Endometrial microvascular endothelial cells (primary cell): ENCODE measurements at regions not wholly inside any gene's neighbourhood (a gene's known extent, or its start where the extent isn't known, plus 50 kb on each side); places are given as distances from the start of the nearest gene placed in this dataset.
"Not testable (repeated sequence)": the region's sequence is repeated elsewhere in the genome, so short reads cannot be mapped to it uniquely, and the experiment has no call there.

ENCODE experiments used
- in situ Hi-C: cut with HindIII; loops from 2 replicates; pipeline ENCODE4 v1.10.0; 2017; ENCODE audit warnings: low sequenced_read_pairs, low pct_unique_long_range_greater_than_20kb; ENCODE audit errors: inconsistent ontology term

- in situ Hi-C loops, result no loop called here
Measured at GRCh38 chr16:66254751-66255150, 111.7 kb upstream of the CDH5 start.

- in situ Hi-C loops, result no loop called here
Measured at GRCh38 chr16:66254106-66254505, 112.4 kb upstream of the CDH5 start.

GRCh38 chr16:66251476-66252160 lies 114.9 kb upstream of the CDH5 start:
- in situ Hi-C loops, result no loop called here

GRCh38 chr16:66250686-66251431 lies 115.6 kb upstream of the CDH5 start:
- in situ Hi-C loops, result no loop called here

- in situ Hi-C loops, result no loop called here
Measured at GRCh38 chr16:66247516-66248481, 118.7 kb upstream of the CDH5 start.

GRCh38 chr16:66245868-66246267 lies 120.6 kb upstream of the CDH5 start:
- in situ Hi-C loops, result no loop called here

GRCh38 chr16:66245072-66245471 lies 121.4 kb upstream of the CDH5 start:
- in situ Hi-C loops, result no loop called here

- in situ Hi-C loops, result no loop called here
Measured at GRCh38 chr16:66242672-66243071, 123.8 kb upstream of the CDH5 start.

- in situ Hi-C loops, result not testable (repeated sequence)
Measured at GRCh38 chr16:66242206-66242605, 124.3 kb upstream of the CDH5 start.

- in situ Hi-C loops, result no loop called here
Measured at GRCh38 chr16:66240631-66241395, 125.7 kb upstream of the CDH5 start.

GRCh38 chr16:66240088-66240487 lies 126.4 kb upstream of the CDH5 start:
- in situ Hi-C loops, result no loop called here

GRCh38 chr16:66238696-66239095 lies 127.8 kb upstream of the CDH5 start:
- in situ Hi-C loops, result no loop called here

GRCh38 chr16:66236301-66236700 lies 130.2 kb upstream of the CDH5 start:
- in situ Hi-C loops, result no loop called here

GRCh38 chr16:66231452-66232160 lies 134.9 kb upstream of the CDH5 start:
- in situ Hi-C loops, result no loop called here

GRCh38 chr16:66229651-66230050 lies 136.8 kb upstream of the CDH5 start:
- in situ Hi-C loops, result no loop called here

- in situ Hi-C loops, result no loop called here
Measured at GRCh38 chr16:66228792-66229191, 137.7 kb upstream of the CDH5 start.

GRCh38 chr16:66227766-66228530 lies 138.5 kb upstream of the CDH5 start:
- in situ Hi-C loops, result no loop called here

GRCh38 chr16:66226762-66227161 lies 139.7 kb upstream of the CDH5 start:
- in situ Hi-C loops, result no loop called here
